Ovary (tissue), 7 donors: ENCODE measurements at regions not wholly inside any gene's neighbourhood (a gene's known extent, or its start where the extent isn't known, plus 50 kb on each side); places are given as distances from the start of the nearest gene placed in this dataset.

Experiments
- DNase-seq, 5 donors: peaks; one replicate each; pipeline ENCODE4 v3.0.0-alpha.2; 2019 to 2020
- H3K27ac ChIP-seq, 2 donors: fragments of 200-600 bp; one replicate each; pipeline versions ENCODE4 v1.5.1 to v1.8.0; 2019 to 2022
- H3K27me3 ChIP-seq: fragments of 200-600 bp; one replicate; pipeline ENCODE4 v1.8.0; 2022
- H3K36me3 ChIP-seq: fragments of 200-600 bp; sonication (generic); one replicate; pipeline ENCODE4 v1.5.1; 2019
- H3K4me1 ChIP-seq: one replicate; pipeline ENCODE4 v1.8.1; 2013; ENCODE audit warnings: mild to moderate bottlenecking, moderate library complexity; ENCODE audit not compliant: insufficient read depth
- H3K4me3 ChIP-seq: fragments of 200-600 bp; sonication (generic); one replicate; pipeline ENCODE4 v1.5.1; 2017
- H3K9me3 ChIP-seq, 2 donors: fragments of 200-600 bp in 1 of 2; sonication (generic) in 1 of 2; one replicate each; pipeline versions ENCODE4 v1.5.1 to v1.8.1; 2013 to 2019; ENCODE audit warnings: mild to moderate bottlenecking in 1 of 2, moderate library complexity in 1 of 2
- EP300 ChIP-seq: sonication (generic); formaldehyde crosslinking; IDR thresholded peaks from one replicate; pipeline ENCODE4 v1.6.1; 2017; ENCODE audit warnings: antibody characterized with exemption
- POLR2A ChIP-seq: fragments of 450-650 bp; IDR thresholded peaks from one replicate; pipeline ENCODE4 v1.6.1; 2017; ENCODE audit warnings: antibody characterized with exemption, mild to moderate bottlenecking, moderate library complexity
- WGBS, 3 donors: extraction: QIAGEN DNeasy Blood & Tissue Kit in 1 of 3; methylation state at CpG; one replicate each; pipeline versions ENCODE4 v1.1.5 to v1.1.7; 2013 to 2017; 5-methylcytosine and 5-hydroxymethylcytosine counted together
- intact Hi-C, 4 donors: fragments of 100-400 bp; cut with DNase I; formaldehyde crosslinking; loops; one replicate each; pipeline versions ENCODE4 v1.11.0 to v1.15.1; 2022 to 2023
- TF ChIP-seq, protein P1 (sequence below), 3 donors: fragments of 450-650 bp in 2 of 3; fragments of 200-600 bp in 1 of 3; IDR thresholded peaks; one replicate each; pipeline versions ENCODE4 v1.5.1 to v1.8.0; 2016 to 2022; ENCODE audit warnings: antibody characterized with exemption in 3 of 3, mild to moderate bottlenecking in 1 of 3
- donor health status: DM: no; HTN: no; CAD: no; lungs with moderate emphysema.
- donor health status: DM: no; HTN: no; CAD: no.
- donor health status: Bipolar disorder and iron deficiency.
- donor health status: DM: no; HTN: no; CAD: no.
- donor health status: DM: yes; HTN: yes; CAD: no.

DNA sequence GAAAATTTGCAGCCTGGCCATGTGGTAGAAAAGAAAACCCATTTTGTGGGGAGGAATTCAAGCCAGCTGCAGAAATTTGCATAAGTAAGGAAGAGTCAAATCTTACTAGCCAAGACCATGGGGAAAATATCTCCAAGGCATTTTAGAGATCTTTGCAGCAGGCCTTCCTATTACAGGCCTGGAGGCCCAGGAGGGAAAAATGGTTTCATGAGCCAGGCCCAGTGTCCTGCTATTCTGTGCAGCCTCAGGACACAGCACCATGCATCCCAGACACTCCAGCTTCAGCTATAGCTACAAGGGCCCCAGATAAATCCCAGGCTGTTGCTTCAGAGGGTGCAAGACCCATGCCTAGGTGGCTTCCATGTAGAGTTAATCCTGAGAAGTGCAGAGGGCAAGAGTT, 1590.1 kb upstream of the PRR20A start:
- H3K4me1 ChIP-seq = no peaks in the 10 kb centered on the region
- H3K27me3 ChIP-seq = no peaks in the 10 kb centered on the region
- no peak for DNase-seq
- no peak overlapping the region for H3K4me3 ChIP-seq
- H3K27ac ChIP-seq = no peak overlapping the region
- H3K36me3 ChIP-seq = no peaks in the 10 kb centered on the region
- TF ChIP-seq, protein P1, sequence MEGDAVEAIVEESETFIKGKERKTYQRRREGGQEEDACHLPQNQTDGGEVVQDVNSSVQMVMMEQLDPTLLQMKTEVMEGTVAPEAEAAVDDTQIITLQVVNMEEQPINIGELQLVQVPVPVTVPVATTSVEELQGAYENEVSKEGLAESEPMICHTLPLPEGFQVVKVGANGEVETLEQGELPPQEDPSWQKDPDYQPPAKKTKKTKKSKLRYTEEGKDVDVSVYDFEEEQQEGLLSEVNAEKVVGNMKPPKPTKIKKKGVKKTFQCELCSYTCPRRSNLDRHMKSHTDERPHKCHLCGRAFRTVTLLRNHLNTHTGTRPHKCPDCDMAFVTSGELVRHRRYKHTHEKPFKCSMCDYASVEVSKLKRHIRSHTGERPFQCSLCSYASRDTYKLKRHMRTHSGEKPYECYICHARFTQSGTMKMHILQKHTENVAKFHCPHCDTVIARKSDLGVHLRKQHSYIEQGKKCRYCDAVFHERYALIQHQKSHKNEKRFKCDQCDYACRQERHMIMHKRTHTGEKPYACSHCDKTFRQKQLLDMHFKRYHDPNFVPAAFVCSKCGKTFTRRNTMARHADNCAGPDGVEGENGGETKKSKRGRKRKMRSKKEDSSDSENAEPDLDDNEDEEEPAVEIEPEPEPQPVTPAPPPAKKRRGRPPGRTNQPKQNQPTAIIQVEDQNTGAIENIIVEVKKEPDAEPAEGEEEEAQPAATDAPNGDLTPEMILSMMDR (IDR thresholded peaks at IDR 0.05) = no peak
- TF ChIP-seq POLR2A = no peak
- no peak for TF ChIP-seq EP300
- intact Hi-C loops = no loop called here
- no peaks in the 10 kb centered on the region for H3K9me3 ChIP-seq

DNA sequence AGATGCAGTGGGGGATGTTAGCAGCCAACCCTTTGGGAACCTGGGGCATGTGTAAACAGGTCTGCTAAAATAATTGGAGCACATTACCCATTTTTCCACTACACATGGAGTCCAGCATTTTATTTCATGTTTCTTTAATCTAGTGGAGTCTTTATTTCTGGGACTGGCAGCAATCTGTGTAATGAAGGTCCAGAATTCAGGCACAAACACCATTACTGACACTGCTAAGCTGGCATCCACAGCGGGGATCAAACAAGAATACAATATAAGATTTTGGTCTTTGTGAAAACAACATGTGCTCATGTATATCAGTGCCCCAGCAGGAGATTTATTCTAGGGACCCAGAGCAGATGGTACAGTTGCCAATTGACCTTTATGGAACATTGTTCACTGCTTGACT, 1587.0 kb upstream of the PRR20A start:
- Histone ChIP-seq H3K27me3 (no peaks in the 10 kb centered on the region), H3K4me1 (no peaks in the 10 kb centered on the region), H3K4me3 (no peak overlapping the region), H3K9me3 (no peaks in the 10 kb centered on the region), H3K36me3 (no peaks in the 10 kb centered on the region), H3K27ac (no peak overlapping the region)
- intact Hi-C loops = no loop called here
- no peak for DNase-seq
- TF ChIP-seq POLR2A (no peak), EP300 (no peak)
- TF ChIP-seq, protein P1 (IDR thresholded peaks at IDR 0.05) = no peak
- WGBS, 3 donors = 91 to 97% (median 94%) methylated on average over 1 of the region's 1 CpG

DNA sequence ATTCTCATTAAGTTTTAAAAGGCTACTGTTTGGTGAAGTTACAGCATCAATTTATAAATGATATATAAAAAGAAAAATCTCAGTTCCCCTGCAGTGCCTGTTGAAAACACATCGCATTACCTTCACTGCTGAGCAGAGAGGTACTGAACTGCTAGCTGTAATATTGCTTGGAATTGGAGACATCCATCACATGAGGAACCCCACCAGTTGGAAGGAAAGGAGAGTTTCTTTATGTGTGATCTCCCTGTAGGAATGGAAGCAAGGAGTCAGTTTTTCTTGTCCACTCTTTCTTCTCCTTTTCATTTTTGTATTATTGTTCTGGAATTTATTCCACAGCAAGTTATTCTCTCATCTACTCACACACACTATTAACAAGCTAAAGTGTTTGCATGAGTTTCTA, 1586.0 kb upstream of the PRR20A start:
- H3K4me1 ChIP-seq = no peaks in the 10 kb centered on the region
- no peak for DNase-seq
- H3K36me3 ChIP-seq = no peaks in the 10 kb centered on the region
- H3K4me3 ChIP-seq = no peak overlapping the region
- H3K27me3 ChIP-seq = no peaks in the 10 kb centered on the region
- intact Hi-C loops = no loop called here
- no peak overlapping the region for H3K27ac ChIP-seq
- 83 to 98% (median 84%) methylated on average over 1 of the region's 1 CpG for WGBS, 3 donors
- TF ChIP-seq POLR2A (no peak), EP300 (no peak)
- TF ChIP-seq, protein P1 (IDR thresholded peaks at IDR 0.05) = no peak
- H3K9me3 ChIP-seq = no peaks in the 10 kb centered on the region

DNA sequence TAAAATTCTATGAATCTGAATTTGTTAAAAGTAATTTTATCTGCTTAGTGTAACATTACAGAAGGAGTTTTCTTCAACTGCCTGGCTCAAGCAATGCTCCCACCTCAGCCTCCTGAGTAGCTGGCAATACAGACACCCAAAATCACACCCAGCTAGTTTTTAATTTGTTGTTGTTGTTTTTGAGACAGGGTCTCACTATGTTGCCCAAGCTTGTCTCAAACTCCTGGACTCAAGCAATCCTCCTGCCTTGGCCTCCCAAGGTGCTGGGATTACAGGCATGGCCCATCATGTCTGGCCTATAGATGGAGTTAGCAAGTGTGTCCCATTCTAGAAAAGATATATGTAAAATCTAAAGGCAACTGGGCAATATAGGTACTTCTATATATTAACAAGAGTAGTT, 1580.4 kb upstream of the PRR20A start:
- TF ChIP-seq, protein P1 (IDR thresholded peaks at IDR 0.05) = no peak
- TF ChIP-seq EP300 (no peak), POLR2A (no peak)
- H3K9me3 ChIP-seq = no peaks in the 10 kb centered on the region
- H3K27ac ChIP-seq = no peak overlapping the region
- H3K4me1 ChIP-seq = no peaks in the 10 kb centered on the region
- intact Hi-C loops = no loop called here
- no peaks in the 10 kb centered on the region for H3K27me3 ChIP-seq
- DNase-seq = no peak
- H3K36me3 ChIP-seq = no peaks in the 10 kb centered on the region
- H3K4me3 ChIP-seq = no peak overlapping the region

DNA sequence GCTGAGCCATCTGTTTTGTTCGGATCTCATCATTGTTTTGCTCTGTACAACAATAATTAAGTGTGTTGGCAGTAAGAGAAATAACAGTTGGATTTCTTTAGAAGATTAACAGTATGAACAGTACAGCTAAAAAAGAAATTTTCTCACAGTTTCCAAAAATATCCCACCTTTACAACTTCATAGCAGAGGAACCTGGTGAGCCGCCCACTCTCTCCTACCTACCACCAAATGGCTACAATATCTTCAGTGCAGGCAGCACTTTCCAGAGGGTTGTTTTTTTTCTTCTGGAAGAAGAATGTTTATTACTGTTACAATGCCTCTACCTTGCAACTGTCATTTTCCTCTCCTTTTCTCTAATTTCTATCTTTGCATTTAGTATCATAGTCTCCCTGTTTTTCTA, 1577.5 kb upstream of the PRR20A start:
- no peaks in the 10 kb centered on the region for H3K27me3 ChIP-seq

More for the DNA sequence above, 1577.5 kb upstream of the PRR20A start:
- intact Hi-C loops = no loop called here
- Histone ChIP-seq H3K9me3 (no peaks in the 10 kb centered on the region), H3K27ac (no peak overlapping the region), H3K4me1 (no peaks in the 10 kb centered on the region), H3K36me3 (no peaks in the 10 kb centered on the region), H3K4me3 (no peak overlapping the region)
- no peak for DNase-seq
- 41 to 54% (median 51%) methylated on average over 2 of the region's 2 CpGs for WGBS, 3 donors
- TF ChIP-seq, protein P1 (IDR thresholded peaks at IDR 0.05) = no peak
- TF ChIP-seq POLR2A (no peak), EP300 (no peak)
